ENCODE measurements at regions not wholly inside any gene's neighbourhood (a gene's known extent, or its start where the extent isn't known, plus 50 kb on each side); places are given as distances from the start of the nearest gene placed in this dataset.

DNA sequence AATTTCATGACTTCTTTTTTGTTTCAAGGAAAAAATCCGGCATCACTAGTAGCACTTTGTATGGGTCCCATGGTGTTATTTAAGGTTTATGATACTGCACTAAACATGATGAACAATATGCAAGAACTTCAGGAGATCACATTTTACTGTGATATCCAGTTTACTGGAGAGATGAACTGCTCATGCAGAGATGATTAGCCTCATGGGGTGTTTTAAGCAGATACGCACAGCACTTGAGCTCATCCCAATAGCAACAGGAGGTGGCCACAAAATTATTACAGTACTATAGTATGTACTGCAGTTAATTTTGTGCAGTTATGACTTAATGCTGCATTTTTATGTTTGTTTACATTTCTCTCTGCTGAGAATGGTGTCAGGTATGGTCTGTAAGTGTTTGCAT lies 303.7 kb upstream of the PCDH15 start:
- no peak for DNase-seq

DNA sequence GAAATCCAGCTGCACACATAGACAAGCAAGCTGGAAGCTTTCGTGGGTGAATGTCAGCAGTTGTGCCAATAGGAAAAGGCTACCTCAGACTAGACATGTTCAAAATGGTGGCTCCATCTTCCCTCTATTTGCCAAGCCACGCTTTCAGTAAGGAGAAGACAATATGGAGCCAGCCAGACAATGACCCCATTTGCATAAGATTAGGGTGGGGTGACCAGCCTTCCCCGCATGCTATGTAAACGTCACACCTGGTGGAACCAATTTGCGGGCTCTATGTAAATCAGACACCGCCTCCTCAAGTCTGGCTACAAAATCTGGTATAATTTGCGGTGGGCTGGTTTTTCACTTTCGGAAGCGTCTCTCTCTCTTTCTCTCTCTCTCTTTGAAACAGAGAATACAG lies 297.4 kb upstream of the PCDH15 start:
- DNase-seq = no peak

DNA sequence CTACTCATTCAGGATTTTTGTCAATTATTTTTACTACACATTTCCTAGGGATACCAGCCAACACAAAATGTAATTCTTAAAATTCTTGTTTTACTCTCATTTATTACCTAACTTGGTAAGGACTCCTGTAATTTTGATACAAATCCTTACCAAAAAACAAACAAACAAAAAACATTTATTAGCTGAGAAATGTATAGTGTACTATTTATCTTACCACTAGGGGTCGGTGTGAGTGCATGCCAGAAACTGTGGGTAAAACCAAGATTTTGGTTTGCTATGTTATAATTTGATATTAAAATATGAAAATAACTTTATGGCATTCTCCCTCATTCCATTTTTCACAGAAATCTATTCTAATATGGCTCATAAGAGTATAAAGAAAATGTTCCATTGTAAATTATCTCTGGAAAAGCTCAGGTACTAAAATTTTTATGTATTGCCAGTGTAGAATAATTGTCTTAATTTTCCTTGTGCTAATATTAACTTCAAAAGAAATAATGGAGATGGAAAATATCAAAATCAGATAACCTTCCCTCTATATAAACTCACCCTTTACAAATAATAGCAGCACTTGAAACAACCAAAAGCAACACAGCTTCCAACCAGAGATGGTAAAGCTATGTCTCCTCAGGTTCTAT lies 290.8 kb upstream of the PCDH15 start:
- no peak for DNase-seq

DNA sequence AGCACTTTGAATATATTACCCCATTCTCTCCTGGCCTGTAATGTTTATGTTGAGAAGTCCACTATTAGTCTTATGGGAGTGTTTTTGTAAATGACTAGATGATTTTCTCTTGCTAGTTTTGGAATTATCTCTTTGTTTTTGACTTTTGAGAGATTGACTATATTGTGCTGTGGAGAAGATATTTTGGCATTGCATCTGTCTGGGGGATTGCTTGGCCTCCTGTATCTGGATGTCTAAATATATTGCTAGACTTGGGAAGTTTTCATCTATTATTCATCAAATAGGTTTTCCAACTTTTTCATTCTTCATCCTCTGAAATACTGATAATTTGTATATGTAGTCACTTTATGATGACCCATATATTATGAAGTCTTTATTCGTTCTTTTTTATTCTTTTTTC lies 277.1 kb upstream of the PCDH15 start:
- no peak for DNase-seq

DNA sequence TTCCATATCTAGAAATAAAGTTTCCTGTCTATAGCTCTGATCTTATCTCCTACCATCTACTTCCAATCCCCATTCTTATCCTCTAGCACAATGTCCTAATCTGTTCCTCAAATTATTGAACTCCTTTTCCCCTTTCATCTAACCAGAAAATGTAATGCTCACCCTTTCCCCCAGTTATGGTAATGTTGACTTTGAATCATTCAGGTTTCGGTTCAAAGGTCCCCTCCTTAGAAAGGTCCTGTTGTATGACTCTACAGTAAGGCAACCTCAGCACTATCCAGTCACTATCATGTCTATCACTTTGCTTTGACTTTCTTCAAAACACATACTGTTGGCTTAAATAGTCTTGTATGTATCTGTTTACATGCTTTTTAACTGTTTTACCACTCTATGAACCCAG lies 264.2 kb upstream of the PCDH15 start:
- no peak for DNase-seq

DNA sequence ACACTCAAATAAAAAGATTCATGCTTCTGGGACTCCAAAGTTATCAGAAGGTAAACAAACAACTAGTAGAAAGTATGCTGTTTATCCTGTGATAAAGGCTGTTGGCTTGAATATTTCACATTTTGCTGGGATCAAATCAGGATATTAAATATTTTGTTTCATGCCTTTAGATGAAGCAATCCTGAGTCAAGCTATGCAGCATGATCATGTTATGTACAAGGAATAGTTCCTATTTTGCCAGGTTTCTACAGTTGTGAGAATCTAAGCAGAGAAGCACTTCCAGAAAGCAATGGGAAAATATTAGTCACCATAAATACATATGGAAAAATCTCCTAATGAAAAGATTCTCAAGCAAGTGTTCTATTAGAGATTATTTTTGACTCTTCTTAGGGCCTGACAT lies 262.8 kb upstream of the PCDH15 start:
- no peak for DNase-seq

DNA sequence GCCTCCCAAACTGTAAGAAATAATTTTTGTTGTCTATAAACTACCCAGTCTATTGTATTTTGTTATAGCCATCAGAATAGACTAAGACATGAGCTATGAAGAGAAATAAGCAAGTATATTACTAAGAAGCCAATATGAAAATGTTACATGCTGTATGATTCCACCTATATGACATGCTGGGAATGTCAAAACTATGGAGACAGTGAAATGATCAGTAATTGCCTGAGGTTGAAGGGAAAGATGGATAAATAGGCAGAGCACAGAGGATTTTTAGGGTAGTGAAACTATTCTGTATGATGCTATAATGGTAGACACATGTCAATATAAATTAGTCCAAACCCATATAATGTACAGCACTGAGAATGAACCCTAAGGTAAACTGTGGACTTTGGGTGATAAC lies 261.3 kb upstream of the PCDH15 start:
- DNase-seq = no peak

DNA sequence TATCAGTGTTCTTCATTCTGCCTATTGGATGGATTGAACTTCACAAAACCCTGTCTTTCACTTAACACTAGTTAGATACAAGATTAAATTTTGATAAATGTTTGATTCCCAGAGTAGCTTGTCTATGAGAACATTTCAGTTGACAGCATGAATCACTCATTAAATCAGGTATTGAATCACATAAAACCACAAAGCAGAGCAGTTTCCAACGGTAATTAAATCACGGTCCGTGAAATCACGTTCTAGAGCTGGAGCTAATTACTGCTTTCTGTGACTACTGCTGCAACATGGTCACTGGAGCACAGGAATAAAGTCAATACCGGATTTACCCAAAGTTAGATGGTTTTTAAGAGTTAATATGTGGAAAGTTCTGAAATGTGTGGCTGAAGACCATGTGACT lies 257.8 kb upstream of the PCDH15 start:
- no peak for DNase-seq

DNA sequence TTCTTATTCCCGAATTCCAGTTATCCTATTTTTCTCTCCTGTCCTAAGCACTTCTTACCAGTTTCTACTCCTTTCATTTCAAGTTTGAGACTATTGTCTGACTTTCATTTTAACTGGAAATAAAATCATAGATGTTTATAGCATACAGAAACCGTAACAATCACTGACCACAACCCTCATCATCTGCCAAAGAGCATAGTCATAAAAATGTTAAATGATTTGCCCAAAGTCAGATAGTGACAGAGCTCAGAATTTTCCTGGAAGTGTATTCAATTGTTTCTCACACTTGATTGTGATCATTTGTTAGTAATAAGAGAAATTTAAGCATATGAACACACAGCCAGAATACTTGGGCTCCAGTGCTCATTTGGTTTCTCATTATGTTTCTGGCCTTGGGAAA lies 250.5 kb upstream of the PCDH15 start:
- no peak for DNase-seq

DNA sequence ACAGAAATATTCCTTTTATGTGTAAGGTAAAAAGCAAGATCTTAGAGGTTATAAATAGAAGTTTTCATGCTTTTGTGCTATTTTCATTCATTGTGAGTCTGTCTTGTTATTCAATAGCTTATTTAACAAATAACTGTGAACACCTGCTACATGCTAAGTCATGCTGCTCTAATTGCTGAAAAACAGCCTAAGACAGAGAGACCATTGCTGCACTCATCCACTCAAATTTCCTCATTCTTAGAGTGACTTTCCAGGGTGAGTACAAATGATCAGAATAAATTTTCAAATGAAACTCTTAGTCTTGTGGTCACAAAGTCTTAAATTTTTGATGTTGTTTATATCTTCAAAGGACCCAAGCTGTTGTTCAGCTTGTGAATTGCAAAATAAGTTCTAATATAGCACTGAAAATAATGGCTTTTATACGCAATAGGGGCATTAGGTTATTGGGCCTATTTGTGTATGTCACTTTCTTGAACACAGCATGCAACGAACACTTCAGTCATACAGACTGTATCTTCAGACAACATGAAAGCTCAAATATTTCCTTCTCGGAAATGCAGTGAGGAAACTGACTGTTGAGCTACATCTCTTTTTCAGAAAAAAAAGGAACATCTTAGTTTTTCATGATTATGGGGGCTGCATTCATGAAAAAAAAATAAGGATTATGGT lies 247.9 kb upstream of the PCDH15 start:
- no peak for DNase-seq

DNA sequence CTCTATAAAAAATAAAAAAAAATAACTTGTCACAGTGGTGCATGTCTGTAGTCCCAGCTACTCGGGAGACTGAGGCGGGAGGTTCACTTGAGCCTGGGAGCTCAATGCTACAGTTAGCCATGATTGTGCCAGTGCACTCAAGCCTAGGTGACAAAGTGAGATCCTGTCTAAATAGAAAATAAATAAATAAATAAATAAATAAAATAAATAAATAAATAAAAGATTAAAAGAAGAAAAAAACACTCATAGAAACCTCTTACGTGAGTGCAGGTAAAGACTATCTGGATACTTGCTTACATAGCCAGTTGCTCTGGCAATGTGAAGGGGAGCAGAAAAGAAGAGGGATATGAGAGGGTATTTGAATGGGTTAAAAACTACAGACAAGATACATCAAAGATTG lies 242.5 kb upstream of the PCDH15 start:
- no peak for DNase-seq

DNA sequence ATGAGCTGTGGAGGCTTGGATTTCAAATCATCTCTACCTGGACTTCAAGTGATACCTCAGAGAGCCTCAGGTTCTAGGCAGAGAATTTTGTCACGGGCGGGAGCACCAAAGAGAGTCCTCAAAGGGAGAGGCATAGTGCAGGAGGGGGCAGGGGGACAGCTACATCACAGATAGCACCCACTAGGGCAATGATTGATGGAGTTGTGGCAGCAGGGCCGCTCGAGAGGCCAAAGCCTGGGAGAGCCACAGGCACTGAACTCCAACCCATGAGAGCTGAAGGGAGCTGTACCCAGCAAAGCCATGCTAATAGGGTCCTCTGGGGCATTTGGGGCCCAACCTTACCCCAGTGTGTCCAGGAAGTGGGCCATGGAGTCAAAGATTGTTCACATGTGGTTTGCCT lies 232.0 kb upstream of the PCDH15 start:
- DNase-seq = no peak

DNA sequence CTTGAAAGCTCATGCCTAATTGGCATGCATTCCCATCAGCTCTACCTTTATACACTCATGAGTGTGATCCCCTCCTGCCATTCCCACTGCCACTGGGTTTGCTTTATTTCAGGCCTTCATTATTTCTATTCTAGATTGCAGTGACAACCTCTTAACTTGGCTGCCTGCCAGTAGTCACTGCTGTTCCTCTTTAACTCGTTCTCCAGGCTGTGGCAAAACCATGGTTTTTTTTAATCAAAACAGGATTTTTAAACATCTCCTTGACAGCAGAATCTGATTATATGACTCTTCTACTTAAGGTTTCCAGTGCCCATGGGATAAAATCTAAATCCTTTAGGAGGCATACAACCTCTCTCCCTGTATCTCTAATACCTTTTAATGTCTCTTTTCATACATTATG lies 223.7 kb upstream of the PCDH15 start:
- DNase-seq = peak; percentile 8

DNA sequence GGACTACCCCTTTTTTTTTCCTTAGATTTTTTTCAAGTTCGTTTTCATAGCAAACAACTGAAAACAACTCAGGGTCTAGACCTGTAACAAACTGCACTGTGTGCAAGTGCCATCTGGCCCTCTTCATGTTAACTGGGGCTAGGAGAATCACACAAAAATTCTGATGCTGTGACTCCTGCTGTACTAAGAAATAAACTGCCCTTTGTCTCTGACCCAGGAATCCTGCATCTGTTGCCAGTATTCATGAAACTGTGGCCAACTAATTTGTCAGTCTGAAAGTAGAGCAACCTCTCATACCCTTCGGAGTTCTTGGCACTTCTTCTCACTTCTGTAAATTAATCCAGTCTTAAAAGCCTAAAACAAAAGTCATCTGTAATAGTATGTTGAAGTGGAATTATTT lies 218.4 kb upstream of the PCDH15 start:
- DNase-seq = no peak

DNA sequence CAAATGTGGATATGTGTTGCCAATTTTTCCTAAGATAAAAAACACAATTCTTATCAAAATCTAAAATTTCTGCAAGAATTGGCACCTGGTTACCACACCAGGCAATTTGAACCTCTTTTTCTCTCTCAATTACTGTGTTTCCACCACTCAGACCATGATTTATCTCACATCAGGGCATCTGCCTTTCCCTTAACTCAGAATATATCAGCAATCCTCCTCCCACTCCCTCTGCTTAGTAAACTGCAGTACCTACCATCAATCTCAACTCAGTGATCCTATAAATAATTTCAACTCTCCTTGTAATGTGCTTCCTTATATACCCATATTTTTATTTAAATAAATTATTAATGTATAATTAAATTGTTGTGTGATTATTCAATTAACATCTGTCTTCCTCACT lies 212.3 kb upstream of the PCDH15 start:
- no peak for DNase-seq

DNA sequence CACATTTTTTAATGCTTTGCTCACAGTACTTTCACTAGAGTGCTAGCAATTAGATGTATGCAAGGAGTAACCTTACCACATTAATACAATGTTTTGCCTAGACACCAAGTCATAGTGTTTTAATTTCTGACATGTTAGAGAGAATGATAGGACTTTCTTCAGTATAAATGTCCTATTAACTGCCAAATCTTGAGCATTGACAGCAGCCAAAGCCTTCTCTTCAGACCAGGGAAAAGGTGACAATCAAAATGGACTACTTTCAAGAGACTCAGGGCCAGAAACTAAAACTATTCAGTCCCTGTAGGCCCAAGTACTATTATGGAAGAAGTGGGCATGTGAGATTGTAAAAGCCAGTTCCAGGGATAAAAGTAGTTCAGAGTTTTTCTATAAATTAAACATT lies 201.4 kb upstream of the PCDH15 start:
- no peak for DNase-seq

DNA sequence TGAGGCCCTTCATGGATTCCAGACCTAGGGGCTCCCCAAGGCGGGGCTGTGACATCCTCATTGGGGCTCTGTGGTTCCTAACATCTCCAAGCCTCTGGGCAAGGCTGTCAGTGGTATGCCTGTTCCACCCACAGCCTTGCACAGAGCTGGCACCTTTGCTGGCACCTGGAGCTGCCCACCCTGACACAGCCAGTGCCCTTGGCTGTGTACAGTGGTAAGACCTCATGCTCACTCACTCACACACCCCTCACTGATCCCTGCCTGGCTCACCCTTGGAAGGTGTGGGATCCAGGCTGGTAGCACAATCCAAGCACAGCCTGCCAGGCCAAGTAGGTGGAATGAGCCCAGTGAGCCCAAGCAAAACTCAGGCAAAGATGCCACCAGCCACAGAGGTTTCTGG lies 200.4 kb upstream of the PCDH15 start:
- DNase-seq = no peak

DNA sequence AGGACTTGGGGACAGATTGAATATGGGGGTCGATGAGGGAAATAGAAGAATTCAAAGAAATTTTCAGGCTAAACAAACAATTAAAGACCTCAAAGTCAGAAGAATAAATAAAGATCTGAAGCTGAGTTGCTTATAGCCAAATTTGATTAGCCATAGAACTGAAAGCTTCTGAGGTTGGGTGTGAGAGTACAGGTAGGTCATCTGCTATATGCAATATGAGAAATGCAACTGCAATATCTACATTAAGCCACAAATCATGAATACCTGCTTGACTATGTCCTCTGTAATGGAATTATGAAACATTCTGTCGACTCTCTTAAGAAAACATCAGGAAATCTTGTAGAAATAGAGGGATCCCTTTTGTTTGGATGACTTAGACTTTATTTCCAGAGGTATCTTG lies 192.1 kb upstream of the PCDH15 start:
- DNase-seq = no peak

DNA sequence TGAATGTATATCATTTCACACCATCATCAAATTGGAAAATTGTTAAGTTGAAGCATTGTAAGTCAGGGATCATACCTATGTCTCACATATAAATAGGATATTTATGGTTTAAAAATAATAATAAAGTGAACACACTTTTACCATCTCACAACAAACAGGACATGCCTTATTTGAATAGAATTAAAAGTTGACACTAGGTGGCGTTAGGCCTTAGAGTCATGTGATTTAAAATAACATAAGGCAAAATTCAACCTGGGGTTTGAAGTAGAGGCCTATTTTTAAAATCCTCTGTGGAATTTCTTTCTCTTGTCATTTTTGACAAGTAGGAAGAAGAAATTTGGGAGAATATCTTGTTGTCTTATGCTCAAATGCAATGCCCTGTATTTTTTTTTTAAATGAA lies 184.7 kb upstream of the PCDH15 start:
- DNase-seq = peak; percentile 0

DNA sequence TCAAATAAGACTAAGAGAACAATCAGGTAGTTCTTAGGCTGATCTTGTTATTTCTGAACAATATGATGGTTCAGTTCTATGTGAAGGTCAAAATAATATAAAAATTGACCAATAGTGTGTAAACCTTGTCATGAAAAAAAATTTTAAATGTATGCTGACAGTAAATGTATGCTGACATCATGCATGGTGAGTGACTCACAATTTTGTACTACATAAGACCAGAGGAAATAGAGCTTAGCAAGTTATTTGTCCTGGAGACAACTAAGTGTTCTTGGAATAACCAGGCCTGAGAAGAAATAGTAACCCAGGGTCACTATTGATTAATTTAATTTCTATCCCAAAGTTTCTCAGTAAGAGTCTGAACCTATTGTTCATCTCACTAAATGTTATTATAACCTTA lies 182.2 kb upstream of the PCDH15 start:
- DNase-seq = no peak

DNA sequence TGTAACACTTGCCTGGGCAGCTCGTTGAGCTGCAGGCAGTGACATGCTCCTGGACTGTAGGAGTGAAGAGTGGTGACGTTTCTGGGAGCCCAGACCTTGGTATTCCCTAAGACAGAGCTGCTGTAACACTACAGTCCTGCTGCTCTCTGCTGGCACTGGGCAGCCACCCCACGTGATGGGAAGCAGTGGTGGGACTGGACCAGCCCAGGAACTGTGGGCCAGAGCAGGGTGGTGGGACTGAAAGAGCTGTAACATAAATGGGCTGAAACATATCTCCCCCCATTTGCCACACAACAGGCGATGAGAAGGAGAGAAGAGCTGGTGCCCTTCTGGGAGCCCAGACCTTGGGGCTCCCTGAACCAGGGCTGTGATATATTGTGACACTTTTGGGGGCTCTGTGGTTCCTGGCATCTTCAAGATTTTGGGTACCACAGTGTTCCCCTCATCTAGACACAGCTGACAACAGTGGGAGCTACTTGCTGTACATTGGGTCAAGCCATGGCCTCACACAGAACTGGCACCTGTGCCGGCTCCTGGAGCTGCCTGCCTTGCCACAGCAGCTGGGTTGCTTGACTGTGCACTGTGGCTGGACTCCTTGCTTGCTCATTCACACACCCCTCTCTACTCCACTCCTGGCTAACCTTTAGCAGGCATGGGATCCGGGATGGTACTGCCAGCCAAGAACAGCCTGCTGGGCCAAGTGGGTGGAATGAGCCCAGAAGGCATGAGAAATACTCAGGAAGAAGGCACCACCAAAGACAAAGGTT lies 161.3 kb upstream of the PCDH15 start:
- no peak for DNase-seq

DNA sequence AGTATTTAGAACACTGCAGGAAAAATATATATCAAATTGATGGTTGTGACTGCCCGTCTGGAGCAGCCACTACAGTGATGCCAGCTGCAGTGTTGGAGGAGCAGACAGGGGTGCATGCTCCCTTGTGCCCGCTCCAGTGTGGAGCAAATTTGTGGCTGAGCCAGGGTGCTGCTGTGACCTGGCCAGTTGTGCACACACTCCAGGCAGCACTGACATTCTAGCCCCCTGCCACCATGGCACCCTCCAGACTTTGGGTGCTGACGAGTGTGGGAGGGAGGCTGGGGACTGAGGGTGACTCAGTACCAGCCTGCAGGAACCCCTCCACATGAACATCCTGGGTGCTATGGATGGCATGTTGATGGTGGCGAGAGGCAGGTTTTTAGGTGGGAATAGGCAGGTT lies 160.0 kb upstream of the PCDH15 start:
- DNase-seq = no peak

DNA sequence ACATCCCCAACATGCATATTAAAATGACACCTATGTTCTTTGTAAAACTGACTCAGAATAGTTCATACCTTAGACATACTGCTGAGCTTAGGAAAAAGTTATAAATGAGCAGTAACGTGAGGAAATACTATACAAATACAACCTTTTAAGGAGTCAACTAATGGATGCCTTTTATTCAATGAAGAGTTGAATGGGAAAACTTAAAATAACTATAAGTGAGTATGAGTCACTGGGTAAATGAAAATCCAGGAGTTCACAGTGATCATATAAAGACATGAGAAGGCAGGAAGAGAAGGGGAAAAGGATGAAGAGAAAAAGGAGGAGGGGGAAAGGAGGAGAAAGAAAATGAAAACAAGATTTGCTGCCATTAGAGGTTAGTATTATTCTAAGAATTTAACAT lies 157.8 kb upstream of the PCDH15 start:
- no peak for DNase-seq

DNA sequence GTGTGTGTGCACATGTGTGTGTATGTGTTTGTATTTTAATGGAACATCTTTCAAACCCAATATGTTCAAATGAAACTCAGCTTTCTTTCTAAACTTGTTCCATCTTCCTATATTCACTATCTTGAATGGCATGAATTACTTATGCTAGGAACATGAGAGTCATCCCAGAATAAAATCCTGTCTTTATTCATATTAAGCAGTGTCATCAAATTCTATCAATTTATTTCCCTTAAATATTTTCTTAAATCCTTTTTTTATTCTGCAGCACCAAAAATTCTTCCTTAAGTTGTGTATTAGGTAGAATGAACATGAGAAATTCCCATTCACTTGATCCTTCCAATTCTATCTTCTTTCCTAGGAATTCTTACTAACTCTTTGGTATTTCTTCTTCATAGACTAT lies 146.6 kb upstream of the PCDH15 start:
- DNase-seq = no peak

DNA sequence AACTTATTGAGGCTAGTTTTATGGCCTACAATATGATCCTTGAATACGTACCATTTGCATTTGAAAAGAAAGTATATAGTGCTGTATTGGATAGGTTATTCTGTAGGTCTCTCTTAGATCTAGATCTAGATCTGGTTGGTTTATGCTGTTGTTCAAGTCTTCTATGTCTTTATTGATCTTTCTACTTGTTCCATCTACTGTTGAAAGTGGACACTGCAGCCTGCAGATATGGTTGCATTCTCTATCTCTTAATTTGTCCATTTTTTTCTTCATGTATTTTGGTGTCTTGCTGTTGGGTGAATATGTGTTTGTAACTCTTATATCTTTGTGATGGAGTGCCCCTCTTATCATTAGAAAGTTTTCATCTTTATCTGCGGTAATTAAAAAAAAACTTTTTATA lies 139.4 kb upstream of the PCDH15 start:
- DNase-seq = no peak

Measured in MV-4-11 (cell line).